H9 (cell line): ENCODE measurements at regions not wholly inside any gene's neighbourhood (a gene's known extent, or its start where the extent isn't known, plus 50 kb on each side); places are given as distances from the start of the nearest gene placed in this dataset.

Source experiments
- DNase-seq: peaks from one replicate; pipeline ENCODE4 v3.0.0-alpha.2; 2017
- H2AFZ ChIP-seq: one replicate; pipeline ENCODE4 v1.6.1; 2013; ENCODE audit warnings: mild to moderate bottlenecking, low read length, control low read depth, moderate library complexity
- H2AK5ac ChIP-seq: 2 replicates; pipeline ENCODE4 v1.6.1; 2013; ENCODE audit warnings: low read length, control low read depth, mixed read lengths; ENCODE audit not compliant: insufficient read length
- H2BK120ac ChIP-seq: one replicate; pipeline ENCODE4 v1.6.1; 2013; ENCODE audit warnings: low read depth, mild to moderate bottlenecking, low read length, control low read depth, inconsistent platforms; ENCODE audit not compliant: poor library complexity, severe bottlenecking
- H2BK12ac ChIP-seq: 2 replicates; pipeline ENCODE4 v1.6.1; 2013; ENCODE audit warnings: low read length, control low read depth, mixed read lengths, low read depth; ENCODE audit not compliant: insufficient read length
- H2BK15ac ChIP-seq: 2 replicates; pipeline ENCODE4 v1.6.1; 2013; ENCODE audit warnings: low read depth, low read length, control low read depth
- H2BK20ac ChIP-seq: one replicate; pipeline ENCODE4 v1.6.1; 2013; ENCODE audit warnings: low read depth, mild to moderate bottlenecking, low read length, control low read depth, inconsistent platforms; ENCODE audit not compliant: poor library complexity, severe bottlenecking
- H2BK5ac ChIP-seq: 2 replicates; pipeline ENCODE4 v1.6.1; 2013; ENCODE audit warnings: low read length, control low read depth, mixed read lengths; ENCODE audit not compliant: insufficient read length
- H3K14ac ChIP-seq: 2 replicates; pipeline ENCODE4 v1.6.1; 2013; ENCODE audit warnings: low read length, control low read depth; ENCODE audit not compliant: insufficient read depth
- H3K18ac ChIP-seq: 2 replicates; pipeline ENCODE4 v1.6.1; 2013; ENCODE audit warnings: low read depth, mild to moderate bottlenecking, mixed read lengths, low read length, control low read depth; ENCODE audit not compliant: insufficient read length
- H3K23ac ChIP-seq: 2 replicates; pipeline ENCODE4 v1.6.1; 2013; ENCODE audit warnings: low read length, control low read depth, mixed read lengths, low read depth; ENCODE audit not compliant: insufficient read length
- H3K23me2 ChIP-seq: 2 replicates; pipeline ENCODE4 v1.6.1; 2013; ENCODE audit warnings: low read depth, mild to moderate bottlenecking, mixed read lengths, low read length, control low read depth; ENCODE audit not compliant: insufficient read length, poor library complexity, severe bottlenecking
- H3K27ac ChIP-seq: 2 replicates; pipeline ENCODE4 v1.5.1; 2013; ENCODE audit warnings: low read length, control low read depth, mixed read lengths, low read depth; ENCODE audit not compliant: insufficient read length
- H3K27me3 ChIP-seq: 2 replicates; pipeline ENCODE4 v1.6.1; 2013; ENCODE audit warnings: low read length, control low read depth, inconsistent platforms; ENCODE audit not compliant: insufficient read depth
- H3K4ac ChIP-seq: 2 replicates; pipeline ENCODE4 v1.6.1; 2013; ENCODE audit warnings: low read depth, mild to moderate bottlenecking, control low read depth, inconsistent platforms, low read length, moderate library complexity
- H3K4me1 ChIP-seq: 2 replicates; pipeline ENCODE4 v1.6.1; 2013; ENCODE audit warnings: low read length, control low read depth, inconsistent platforms; ENCODE audit not compliant: insufficient read depth
- H3K4me2 ChIP-seq: 2 replicates; pipeline ENCODE4 v1.6.1; 2013; ENCODE audit warnings: low read length, control low read depth, mixed read lengths; ENCODE audit not compliant: insufficient read length, insufficient read depth
- H3K56ac ChIP-seq: 2 replicates; pipeline ENCODE4 v1.6.1; 2013; ENCODE audit warnings: low read depth, mild to moderate bottlenecking, mixed read lengths, low read length, control low read depth; ENCODE audit not compliant: insufficient read length
- H3K79me1 ChIP-seq: 2 replicates; pipeline ENCODE4 v1.6.1; 2013; ENCODE audit warnings: low read depth, mild to moderate bottlenecking, moderate library complexity, low read length, control low read depth, inconsistent platforms; ENCODE audit not compliant: insufficient read depth, poor library complexity, severe bottlenecking
- H3K79me2 ChIP-seq: 2 replicates; pipeline ENCODE4 v1.6.1; 2013; ENCODE audit warnings: low read length, control low read depth, inconsistent platforms; ENCODE audit not compliant: insufficient read depth
- H3K9ac ChIP-seq: 2 replicates; pipeline ENCODE4 v1.6.1; 2013; ENCODE audit warnings: low read length, control low read depth, mixed read lengths; ENCODE audit not compliant: insufficient read length; ENCODE audit errors: extremely low read depth
- H3K9me3 ChIP-seq: one replicate; pipeline ENCODE4 v1.6.1; 2013; ENCODE audit warnings: low read depth, low read length, inconsistent platforms; ENCODE audit not compliant: control insufficient read depth
- H3T11ph ChIP-seq: one replicate; pipeline ENCODE4 v1.6.1; 2013; ENCODE audit warnings: mild to moderate bottlenecking, low read length, control low read depth, inconsistent platforms
- H4K20me1 ChIP-seq: one replicate; pipeline ENCODE4 v1.6.1; 2013; ENCODE audit not compliant: control insufficient read depth, insufficient read length, insufficient read depth
- H4K5ac ChIP-seq: 2 replicates; pipeline ENCODE4 v1.6.1; 2013; ENCODE audit warnings: low read depth, mild to moderate bottlenecking, mixed read lengths, low read length, control low read depth; ENCODE audit not compliant: insufficient read length
- H4K8ac ChIP-seq: replicated peaks from 2 replicates; pipeline ENCODE4 v1.6.1; 2013; ENCODE audit warnings: low read length, control low read depth, mixed read lengths, low read depth; ENCODE audit not compliant: insufficient read length
- H4K91ac ChIP-seq: 2 replicates; pipeline ENCODE4 v1.6.1; 2013; ENCODE audit warnings: low read depth, mild to moderate bottlenecking, moderate library complexity, mixed read lengths, low read length, control low read depth; ENCODE audit not compliant: insufficient read length
- H3K27ac Mint-ChIP-seq, 3 experiments: 2 replicates in 2 of 3; 3 replicates in 1 of 3; pipeline ENCODE4 v1.8.0; 2020 to 2021; ENCODE audit warnings: mixed read lengths in 3 of 3, mild to moderate bottlenecking in 1 of 3, moderate library complexity in 1 of 3
- H3K27me3 Mint-ChIP-seq: 2 replicates; pipeline ENCODE4 v1.8.0; 2021; ENCODE audit warnings: low read depth, mild to moderate bottlenecking, moderate library complexity, mixed read lengths
- H3K36me3 Mint-ChIP-seq, 3 experiments: 2 replicates in 2 of 3; 3 replicates in 1 of 3; pipeline ENCODE4 v1.8.0; 2020 to 2021; ENCODE audit warnings: low read depth in 3 of 3, mixed read lengths in 3 of 3; ENCODE audit not compliant: insufficient read depth in 1 of 3
- H3K4me1 Mint-ChIP-seq, 2 experiments: 2 replicates each; pipeline ENCODE4 v1.8.0; 2020; ENCODE audit warnings: mixed read lengths in 2 of 2
- H3K4me3 Mint-ChIP-seq, 2 experiments: 2 replicates in 1 of 2; 3 replicates in 1 of 2; pipeline ENCODE4 v1.8.0; 2020 to 2021; ENCODE audit warnings: mild to moderate bottlenecking in 2 of 2, mixed read lengths in 2 of 2, moderate library complexity in 1 of 2
- H3K9me3 Mint-ChIP-seq, 2 experiments: 2 replicates in 1 of 2; 3 replicates in 1 of 2; pipeline ENCODE4 v1.8.0; 2020; ENCODE audit warnings: mild to moderate bottlenecking in 2 of 2, mixed read lengths in 2 of 2, moderate library complexity in 1 of 2
- WGBS: extraction: QIAGEN DNeasy Blood & Tissue Kit; methylation state at CpG from one replicate; pipeline ENCODE4 v1.1.7; 2013; ENCODE audit warnings: missing lambda C conversion rate, low lambda C conversion rate, mixed read lengths; ENCODE audit not compliant: insufficient read length; ENCODE audit errors: extremely low coverage; 5-methylcytosine and 5-hydroxymethylcytosine counted together
- TF ChIP-seq, protein P1 (sequence below): fragments of 200-600 bp; sonication (generic); conservative IDR thresholded peaks from 3 replicates; pipeline ENCODE4 v1.8.0; 2021; ENCODE audit warnings: antibody characterized with exemption, mild to moderate bottlenecking

DNA sequence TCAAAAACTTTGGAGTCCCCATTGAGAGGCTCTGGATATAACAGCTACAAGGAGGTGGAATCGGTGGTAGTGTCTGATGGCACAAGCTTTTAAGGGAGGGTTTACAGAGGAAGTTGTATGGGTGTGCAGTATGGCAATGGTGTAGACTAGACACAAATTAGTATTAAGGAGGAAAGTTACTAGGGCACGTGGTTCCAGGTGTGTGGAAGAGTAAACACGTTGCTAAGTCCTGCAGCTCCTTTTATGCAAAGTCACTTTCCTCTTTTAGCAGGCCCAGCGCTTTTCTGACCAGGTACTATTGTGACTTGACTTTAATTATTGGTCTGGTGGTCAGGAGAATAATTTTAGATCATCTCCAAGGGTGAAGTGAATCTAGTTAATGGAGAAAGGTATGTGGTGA, 287.5 kb upstream of the B3GALT2 start:
- no peaks in the 10 kb centered on the region; a peak in 1 of 5 replicates for H3K9me3 Mint-ChIP-seq
- H4K8ac ChIP-seq, result no peak overlapping the region
- H3K23me2 ChIP-seq, result no peaks in the 10 kb centered on the region
- H2AK5ac ChIP-seq, result no peak overlapping the region
- H3T11ph ChIP-seq, result no peak overlapping the region
- H2BK5ac ChIP-seq, result no peak overlapping the region
- H4K5ac ChIP-seq, result no peak overlapping the region
- TF ChIP-seq, protein P1, sequence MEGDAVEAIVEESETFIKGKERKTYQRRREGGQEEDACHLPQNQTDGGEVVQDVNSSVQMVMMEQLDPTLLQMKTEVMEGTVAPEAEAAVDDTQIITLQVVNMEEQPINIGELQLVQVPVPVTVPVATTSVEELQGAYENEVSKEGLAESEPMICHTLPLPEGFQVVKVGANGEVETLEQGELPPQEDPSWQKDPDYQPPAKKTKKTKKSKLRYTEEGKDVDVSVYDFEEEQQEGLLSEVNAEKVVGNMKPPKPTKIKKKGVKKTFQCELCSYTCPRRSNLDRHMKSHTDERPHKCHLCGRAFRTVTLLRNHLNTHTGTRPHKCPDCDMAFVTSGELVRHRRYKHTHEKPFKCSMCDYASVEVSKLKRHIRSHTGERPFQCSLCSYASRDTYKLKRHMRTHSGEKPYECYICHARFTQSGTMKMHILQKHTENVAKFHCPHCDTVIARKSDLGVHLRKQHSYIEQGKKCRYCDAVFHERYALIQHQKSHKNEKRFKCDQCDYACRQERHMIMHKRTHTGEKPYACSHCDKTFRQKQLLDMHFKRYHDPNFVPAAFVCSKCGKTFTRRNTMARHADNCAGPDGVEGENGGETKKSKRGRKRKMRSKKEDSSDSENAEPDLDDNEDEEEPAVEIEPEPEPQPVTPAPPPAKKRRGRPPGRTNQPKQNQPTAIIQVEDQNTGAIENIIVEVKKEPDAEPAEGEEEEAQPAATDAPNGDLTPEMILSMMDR, result no peak
- no peak overlapping the region for H2BK120ac ChIP-seq
- no peak overlapping the region for H3K14ac ChIP-seq
- H3K36me3 Mint-ChIP-seq, result peaks cover 0 to 6% (median 0%) of the 10 kb centered on the region in 3 experiments; a peak in 1 of 7 replicates
- no peaks in the 10 kb centered on the region for H4K20me1 ChIP-seq
- H2BK20ac ChIP-seq, result no peak overlapping the region
- H3K27me3 Mint-ChIP-seq, result no peaks in the 10 kb centered on the region
- no peak overlapping the region for H3K4me2 ChIP-seq
- no peak overlapping the region for H3K27ac ChIP-seq
- no peaks in the 10 kb centered on the region for H3K9me3 ChIP-seq
- H3K18ac ChIP-seq, result no peak overlapping the region
- no peak overlapping the region for H2BK12ac ChIP-seq
- no peak for DNase-seq
- no peak overlapping the region for H3K9ac ChIP-seq
- no peaks in the 10 kb centered on the region for H3K27me3 ChIP-seq
- no peak overlapping the region for H2AFZ ChIP-seq
- no CpG with 5 or more reads among the region's 4 CpGs for WGBS
- no peak overlapping the region for H2BK15ac ChIP-seq
- H3K23ac ChIP-seq, result no peak overlapping the region
- no peaks in the 10 kb centered on the region for H3K4me1 ChIP-seq
- H3K56ac ChIP-seq, result no peak overlapping the region
- H3K4ac ChIP-seq, result no peak overlapping the region
- H3K79me2 ChIP-seq, result no peaks in the 10 kb centered on the region
- no peak overlapping the region for H3K4me3 Mint-ChIP-seq
- no peaks in the 10 kb centered on the region for H3K79me1 ChIP-seq
- H3K4me1 Mint-ChIP-seq, result peaks cover 0 to 3% of the 10 kb centered on the region in 2 experiments; a peak in 2 of 4 replicates
- no peak overlapping the region for H4K91ac ChIP-seq
- H3K27ac Mint-ChIP-seq, result no peak overlapping the region; a peak in 1 of 7 replicates
